ENCODE measurements at regions not wholly inside any gene's neighbourhood (a gene's known extent, or its start where the extent isn't known, plus 50 kb on each side); places are given as distances from the start of the nearest gene placed in this dataset.

DNA sequence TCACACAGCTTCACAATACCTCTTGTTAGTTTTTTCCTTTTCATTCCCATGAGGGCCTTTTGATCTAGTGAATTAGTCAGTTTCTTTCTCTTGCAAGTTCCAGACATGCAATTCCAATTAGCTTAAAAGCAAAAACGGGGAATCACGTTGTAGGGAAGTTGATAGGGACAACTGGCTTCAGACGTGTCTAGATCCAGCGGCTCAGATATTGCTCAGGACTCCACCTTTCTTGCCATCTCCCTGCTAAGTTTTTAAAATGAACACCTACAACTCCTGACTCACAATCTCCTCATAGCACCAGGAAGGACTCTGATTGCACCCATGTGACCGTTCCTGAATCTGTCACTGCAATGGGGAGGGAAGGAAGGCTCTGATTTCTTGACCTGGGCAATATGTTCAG is 63.8 kb upstream of the ARHGAP29 start:
- no peak for TF ChIP-seq POLR2A (IDR thresholded peaks at IDR 0.05)
- TF ChIP-seq, protein P1, sequence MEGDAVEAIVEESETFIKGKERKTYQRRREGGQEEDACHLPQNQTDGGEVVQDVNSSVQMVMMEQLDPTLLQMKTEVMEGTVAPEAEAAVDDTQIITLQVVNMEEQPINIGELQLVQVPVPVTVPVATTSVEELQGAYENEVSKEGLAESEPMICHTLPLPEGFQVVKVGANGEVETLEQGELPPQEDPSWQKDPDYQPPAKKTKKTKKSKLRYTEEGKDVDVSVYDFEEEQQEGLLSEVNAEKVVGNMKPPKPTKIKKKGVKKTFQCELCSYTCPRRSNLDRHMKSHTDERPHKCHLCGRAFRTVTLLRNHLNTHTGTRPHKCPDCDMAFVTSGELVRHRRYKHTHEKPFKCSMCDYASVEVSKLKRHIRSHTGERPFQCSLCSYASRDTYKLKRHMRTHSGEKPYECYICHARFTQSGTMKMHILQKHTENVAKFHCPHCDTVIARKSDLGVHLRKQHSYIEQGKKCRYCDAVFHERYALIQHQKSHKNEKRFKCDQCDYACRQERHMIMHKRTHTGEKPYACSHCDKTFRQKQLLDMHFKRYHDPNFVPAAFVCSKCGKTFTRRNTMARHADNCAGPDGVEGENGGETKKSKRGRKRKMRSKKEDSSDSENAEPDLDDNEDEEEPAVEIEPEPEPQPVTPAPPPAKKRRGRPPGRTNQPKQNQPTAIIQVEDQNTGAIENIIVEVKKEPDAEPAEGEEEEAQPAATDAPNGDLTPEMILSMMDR (IDR thresholded peaks at IDR 0.05) = no peak
- TF ChIP-seq POLR2AphosphoS5 (IDR thresholded peaks at IDR 0.05) = no peak

All from upper lobe of left lung (tissue), 4 donors.